ENCODE measurements at regions not wholly inside any gene's neighbourhood (a gene's known extent, or its start where the extent isn't known, plus 50 kb on each side); places are given as distances from the start of the nearest gene placed in this dataset.

DNA sequence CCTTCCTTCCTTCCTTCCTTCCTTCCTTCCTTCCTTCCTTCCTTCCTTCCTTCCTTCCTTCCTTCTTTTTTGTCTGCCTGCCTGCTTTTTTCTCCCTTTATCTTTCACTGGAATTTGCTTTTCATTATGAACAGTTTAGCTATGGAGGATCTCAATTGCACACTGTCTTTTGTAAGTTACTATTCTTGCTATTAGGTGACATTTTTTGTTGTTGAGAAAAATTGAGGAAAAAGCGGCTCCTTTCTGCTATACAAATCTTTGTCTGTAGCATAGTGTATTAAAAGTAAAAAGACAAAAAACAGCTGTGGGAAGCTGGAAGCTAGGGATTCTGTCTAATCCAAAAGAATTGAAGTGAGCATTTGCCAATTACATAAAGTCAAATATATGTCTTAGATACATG, 448.7 kb downstream of the DCDC2C start:
- Histone ChIP-seq H2AFZ (no peak overlapping the region), H3K4me1 (no peaks in the 10 kb centered on the region), H3K27ac (no peak overlapping the region), H3K79me2 (no peaks in the 10 kb centered on the region), H3K36me3 (ENCODE audit: control insufficient read depth, insufficient read depth, low read length) (no peaks in the 10 kb centered on the region), H3K27me3 (ENCODE audit: control insufficient read depth, insufficient read depth, low read length) (no peaks in the 10 kb centered on the region), H3K4me2 (ENCODE audit: low read length) (no peak overlapping the region), H3K4me3 (ENCODE audit: low read depth, low read length) (no peak overlapping the region), H3K9ac (no peak overlapping the region), H3K9me3 (ENCODE audit: control insufficient read depth, low read length) (no peaks in the 10 kb centered on the region)
- TF ChIP-seq, protein P1, sequence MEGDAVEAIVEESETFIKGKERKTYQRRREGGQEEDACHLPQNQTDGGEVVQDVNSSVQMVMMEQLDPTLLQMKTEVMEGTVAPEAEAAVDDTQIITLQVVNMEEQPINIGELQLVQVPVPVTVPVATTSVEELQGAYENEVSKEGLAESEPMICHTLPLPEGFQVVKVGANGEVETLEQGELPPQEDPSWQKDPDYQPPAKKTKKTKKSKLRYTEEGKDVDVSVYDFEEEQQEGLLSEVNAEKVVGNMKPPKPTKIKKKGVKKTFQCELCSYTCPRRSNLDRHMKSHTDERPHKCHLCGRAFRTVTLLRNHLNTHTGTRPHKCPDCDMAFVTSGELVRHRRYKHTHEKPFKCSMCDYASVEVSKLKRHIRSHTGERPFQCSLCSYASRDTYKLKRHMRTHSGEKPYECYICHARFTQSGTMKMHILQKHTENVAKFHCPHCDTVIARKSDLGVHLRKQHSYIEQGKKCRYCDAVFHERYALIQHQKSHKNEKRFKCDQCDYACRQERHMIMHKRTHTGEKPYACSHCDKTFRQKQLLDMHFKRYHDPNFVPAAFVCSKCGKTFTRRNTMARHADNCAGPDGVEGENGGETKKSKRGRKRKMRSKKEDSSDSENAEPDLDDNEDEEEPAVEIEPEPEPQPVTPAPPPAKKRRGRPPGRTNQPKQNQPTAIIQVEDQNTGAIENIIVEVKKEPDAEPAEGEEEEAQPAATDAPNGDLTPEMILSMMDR (IDR thresholded peaks at IDR 0.05), result no peak

DNA sequence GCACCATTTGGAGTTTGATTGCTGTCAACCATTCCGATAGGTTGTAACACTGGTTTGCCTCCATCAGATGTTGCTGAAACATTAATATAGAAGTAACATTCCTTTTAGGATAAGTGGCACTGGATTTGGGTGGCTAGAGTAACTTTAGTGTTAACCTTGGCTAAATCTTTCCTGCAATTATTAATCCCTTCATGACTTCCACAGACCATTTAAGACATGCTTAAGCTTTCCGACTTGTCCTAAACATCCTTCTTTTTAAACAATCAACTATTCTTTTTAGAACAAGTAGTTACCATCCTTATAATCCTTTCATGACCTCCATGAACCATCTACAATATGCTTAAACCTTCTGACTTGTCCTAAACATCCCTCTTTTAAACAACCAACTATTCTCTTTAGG, 465.5 kb downstream of the DCDC2C start:
- H3K4me1 ChIP-seq, result no peaks in the 10 kb centered on the region
- no peaks in the 10 kb centered on the region for H3K79me2 ChIP-seq
- H3K27me3 ChIP-seq (ENCODE audit: control insufficient read depth, insufficient read depth, low read length), result no peaks in the 10 kb centered on the region
- no peak overlapping the region for H2AFZ ChIP-seq
- no peak overlapping the region for H3K4me2 ChIP-seq (ENCODE audit: low read length)
- no peak overlapping the region for H3K9ac ChIP-seq
- no peak overlapping the region for H3K4me3 ChIP-seq (ENCODE audit: low read depth, low read length)
- H3K36me3 ChIP-seq (ENCODE audit: control insufficient read depth, insufficient read depth, low read length), result no peaks in the 10 kb centered on the region
- TF ChIP-seq, protein P1 (IDR thresholded peaks at IDR 0.05), result no peak
- H3K27ac ChIP-seq, result no peak overlapping the region
- H3K9me3 ChIP-seq (ENCODE audit: control insufficient read depth, low read length), result no peaks in the 10 kb centered on the region

DNA sequence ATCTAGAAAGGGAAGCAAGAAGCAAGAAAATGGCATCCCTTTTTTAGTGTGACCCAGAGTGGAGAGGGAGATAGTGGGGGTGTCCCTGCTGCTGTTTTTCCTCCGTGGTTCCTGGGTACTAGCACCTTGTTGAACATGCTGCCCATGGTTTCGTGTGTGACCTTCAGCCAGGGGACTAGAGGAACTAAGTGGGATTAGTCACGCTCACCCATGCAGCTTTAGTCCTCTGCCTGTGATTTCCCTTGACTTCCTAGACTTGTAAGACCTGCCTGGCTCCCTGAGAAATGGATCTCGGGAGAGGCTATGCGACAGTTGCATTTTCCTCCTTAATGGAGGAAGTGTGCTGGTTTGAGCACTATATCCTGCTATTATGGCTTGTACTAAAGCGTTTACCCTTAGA, 471.4 kb downstream of the DCDC2C start:
- no peaks in the 10 kb centered on the region for H3K9me3 ChIP-seq (ENCODE audit: control insufficient read depth, low read length)

DNA sequence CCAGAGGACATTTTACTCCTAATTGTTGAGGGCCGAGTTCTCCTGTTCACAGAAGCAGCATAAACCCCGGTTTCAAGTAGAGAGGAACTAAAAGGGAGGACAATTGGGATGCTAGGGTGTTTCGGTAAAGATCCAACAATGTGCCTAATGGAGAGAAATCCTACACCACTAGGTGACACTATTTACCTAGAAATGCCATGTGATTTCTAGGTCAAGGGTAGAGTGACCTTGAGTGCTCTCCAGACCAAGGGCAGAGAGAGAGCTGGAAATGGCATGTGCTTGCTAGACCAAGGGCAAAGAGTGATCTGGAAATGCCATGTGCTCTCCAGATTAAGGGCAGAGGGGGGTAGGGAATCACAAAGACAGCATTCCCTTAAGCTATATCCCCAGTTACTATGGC, 472.0 kb downstream of the DCDC2C start:
- Histone ChIP-seq H3K4me3 (ENCODE audit: low read depth, low read length) (no peak overlapping the region), H3K9me3 (ENCODE audit: control insufficient read depth, low read length) (no peaks in the 10 kb centered on the region), H2AFZ (no peak overlapping the region), H3K79me2 (no peaks in the 10 kb centered on the region), H3K4me2 (ENCODE audit: low read length) (no peak overlapping the region), H3K36me3 (ENCODE audit: control insufficient read depth, insufficient read depth, low read length) (no peaks in the 10 kb centered on the region), H3K27ac (no peak overlapping the region), H3K4me1 (no peaks in the 10 kb centered on the region), H3K27me3 (ENCODE audit: control insufficient read depth, insufficient read depth, low read length) (no peaks in the 10 kb centered on the region), H3K9ac (no peak overlapping the region)
- TF ChIP-seq, protein P1 (IDR thresholded peaks at IDR 0.05), result no peak

More for the DNA sequence above, 471.4 kb downstream of the DCDC2C start:
- Histone ChIP-seq H3K27ac (no peak overlapping the region), H3K4me2 (ENCODE audit: low read length) (no peak overlapping the region), H2AFZ (no peak overlapping the region), H3K4me1 (no peaks in the 10 kb centered on the region), H3K9ac (no peak overlapping the region), H3K27me3 (ENCODE audit: control insufficient read depth, insufficient read depth, low read length) (no peaks in the 10 kb centered on the region), H3K36me3 (ENCODE audit: control insufficient read depth, insufficient read depth, low read length) (no peaks in the 10 kb centered on the region), H3K79me2 (no peaks in the 10 kb centered on the region), H3K4me3 (ENCODE audit: low read depth, low read length) (no peak overlapping the region)
- TF ChIP-seq, protein P1 (IDR thresholded peaks at IDR 0.05), result no peak

DNA sequence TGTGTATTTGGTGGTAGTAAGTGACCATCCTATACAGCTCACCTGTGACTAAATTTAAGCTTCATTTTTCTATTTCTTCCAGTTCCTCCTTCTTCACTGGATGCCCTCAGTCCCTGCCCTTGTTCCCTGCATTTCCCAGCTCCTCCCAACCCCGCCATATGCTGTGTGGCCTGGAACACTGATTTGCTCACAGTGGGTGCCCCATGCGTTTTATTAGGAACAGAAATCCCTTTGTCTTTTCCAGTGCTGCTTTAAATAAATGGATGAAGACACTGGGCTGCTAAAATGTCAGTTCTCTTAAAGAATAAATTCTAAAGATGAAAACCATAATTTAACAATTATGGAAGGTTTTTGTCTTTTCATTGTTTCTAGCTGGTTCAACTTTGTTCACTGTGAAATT, 477.3 kb downstream of the DCDC2C start:
- Histone ChIP-seq H3K79me2 (no peaks in the 10 kb centered on the region), H3K27me3 (ENCODE audit: control insufficient read depth, insufficient read depth, low read length) (no peaks in the 10 kb centered on the region), H2AFZ (no peak overlapping the region), H3K27ac (no peak overlapping the region), H3K9ac (no peak overlapping the region), H3K9me3 (ENCODE audit: control insufficient read depth, low read length) (no peaks in the 10 kb centered on the region), H3K36me3 (ENCODE audit: control insufficient read depth, insufficient read depth, low read length) (no peaks in the 10 kb centered on the region), H3K4me1 (no peaks in the 10 kb centered on the region), H3K4me3 (ENCODE audit: low read depth, low read length) (no peak overlapping the region), H3K4me2 (ENCODE audit: low read length) (no peak overlapping the region)
- TF ChIP-seq, protein P1 (IDR thresholded peaks at IDR 0.05), result no peak

Measured in parathyroid adenoma (tissue), 2 donors.